CD4-positive, alpha-beta memory T cell (primary cell): ENCODE measurements at regions not wholly inside any gene's neighbourhood (a gene's known extent, or its start where the extent isn't known, plus 50 kb on each side); places are given as distances from the start of the nearest gene placed in this dataset.

Experiments
- CTCF ChIA-PET: fragments of 350-600 bp; sonication (Branson Sonifier 250); formaldehyde crosslinking; loops from one replicate; lab custom pipeline; 2021; ENCODE audit warnings: inconsistent platforms; ENCODE audit not compliant: partially characterized antibody; lab: Charles Lee
- POLR2A ChIA-PET: fragments of 350-600 bp; sonication (Branson Sonifier 250); formaldehyde crosslinking; loops from one replicate; lab custom pipeline; 2021; ENCODE audit not compliant: partially characterized antibody; lab: Charles Lee
- DNase-seq, 5 donors: peaks; one replicate each; pipeline versions ENCODE4 v3.0.0 to v3.0.0-alpha.2; 2020 to 2022; ENCODE audit warnings: mixed read lengths in 1 of 5
- H3K27ac ChIP-seq: one replicate; pipeline ENCODE4 v1.7.0; 2013; ENCODE audit warnings: low read depth, low read length
- H3K27me3 ChIP-seq: 2 replicates; pipeline ENCODE4 v1.7.0; 2013; ENCODE audit warnings: mild to moderate bottlenecking, low read length, moderate library complexity; ENCODE audit not compliant: insufficient read depth
- H3K36me3 ChIP-seq: 2 replicates; pipeline ENCODE4 v1.7.0; 2013; ENCODE audit warnings: mild to moderate bottlenecking, low read length, moderate library complexity; ENCODE audit not compliant: insufficient read depth
- H3K4me1 ChIP-seq: 2 replicates; pipeline ENCODE4 v1.7.0; 2013; ENCODE audit warnings: mild to moderate bottlenecking, low read length, moderate library complexity; ENCODE audit not compliant: insufficient read depth
- H3K4me3 ChIP-seq, 2 donors: one replicate each; pipeline ENCODE4 v1.7.0; 2013; ENCODE audit warnings: low read length in 2 of 2, mild to moderate bottlenecking in 1 of 2
- H3K9me3 ChIP-seq, 2 donors: one replicate each; pipeline ENCODE4 v1.7.0; 2013; ENCODE audit warnings: low read length in 2 of 2, control low read depth in 1 of 2; ENCODE audit not compliant: control insufficient read depth in 1 of 2
- H3K27ac Mint-ChIP-seq, 7 donors: one replicate each; pipeline ENCODE4 v1.8.0; 2020 to 2021; ENCODE audit warnings: mixed read lengths in 7 of 7, mild to moderate bottlenecking in 6 of 7, inconsistent platforms in 3 of 7, moderate library complexity in 3 of 7
- H3K27me3 Mint-ChIP-seq, 2 donors: one replicate each; pipeline ENCODE4 v1.8.0; 2020 to 2021; ENCODE audit warnings: mixed read lengths in 2 of 2
- H3K36me3 Mint-ChIP-seq, 2 donors: one replicate each; pipeline ENCODE4 v1.8.0; 2020 to 2021; ENCODE audit warnings: mixed read lengths in 2 of 2, inconsistent platforms in 1 of 2, mild to moderate bottlenecking in 1 of 2
- H3K4me1 Mint-ChIP-seq, 4 donors: one replicate each; pipeline ENCODE4 v1.8.0; 2020 to 2021; ENCODE audit warnings: mixed read lengths in 4 of 4, mild to moderate bottlenecking in 1 of 4
- H3K4me3 Mint-ChIP-seq, 8 donors: one replicate each; pipeline ENCODE4 v1.8.0; 2020 to 2021; ENCODE audit warnings: mixed read lengths in 8 of 8, mild to moderate bottlenecking in 7 of 8, moderate library complexity in 6 of 8, inconsistent platforms in 3 of 8
- H3K9me3 Mint-ChIP-seq, 8 donors: one replicate each; pipeline ENCODE4 v1.8.0; 2020 to 2021; ENCODE audit warnings: mixed read lengths in 8 of 8, mild to moderate bottlenecking in 5 of 8, inconsistent platforms in 3 of 8, moderate library complexity in 1 of 8
- intact Hi-C: fragments of 100-400 bp; cut with micrococcal nuclease; formaldehyde crosslinking; loops from one replicate; pipeline ENCODE4 v1.15.1; 2023

GRCh38 chr14:101383737-101384338 lies 177.5 kb upstream of the DIO3 start:
- no peaks in the 10 kb centered on the region for H3K27me3 ChIP-seq
- Mint-ChIP-seq H3K9me3 (peaks cover 8 to 37% (median 25%) of the 10 kb centered on the region in 8 donors), H3K27ac (no peak overlapping the region), H3K4me3 (no peak overlapping the region), H3K36me3 (peaks cover 4 to 5% of the 10 kb centered on the region in 2 donors), H3K4me1 (no peaks in the 10 kb centered on the region), H3K27me3 (peaks cover 0 to 1% of the 10 kb centered on the region in 2 donors)
- CTCF ChIA-PET, result no interaction called here
- intact Hi-C loops, result no loop called here
- POLR2A ChIA-PET, result no interaction called here
- no peak for DNase-seq
- H3K4me3 ChIP-seq, result no peak overlapping the region
- H3K27ac ChIP-seq, result no peak overlapping the region
- no peaks in the 10 kb centered on the region for H3K4me1 ChIP-seq
- no peaks in the 10 kb centered on the region for H3K36me3 ChIP-seq
- no peaks in the 10 kb centered on the region for H3K9me3 ChIP-seq

GRCh38 chr14:101394374-101394773 lies 166.9 kb upstream of the DIO3 start:
- Histone ChIP-seq H3K27me3 (peaks cover 5% of the 10 kb centered on the region), H3K4me3 (no peak overlapping the region), H3K9me3 (no peaks in the 10 kb centered on the region), H3K36me3 (no peaks in the 10 kb centered on the region), H3K4me1 (no peaks in the 10 kb centered on the region), H3K27ac (no peak overlapping the region)
- H3K36me3 Mint-ChIP-seq, result no peaks in the 10 kb centered on the region
- peak overlapping the region in 1 of 7 donors; percentile 43 for H3K27ac Mint-ChIP-seq
- no peak overlapping the region for H3K4me3 Mint-ChIP-seq
- peaks cover 0 to 20% (median 4%) of the 10 kb centered on the region in 8 donors for H3K9me3 Mint-ChIP-seq
- intact Hi-C loops, result no loop called here
- no peaks in the 10 kb centered on the region for H3K4me1 Mint-ChIP-seq
- ChIA-PET POLR2A (no interaction called here), CTCF (no interaction called here)
- peaks cover 36 to 40% of the 10 kb centered on the region in 2 donors for H3K27me3 Mint-ChIP-seq
- DNase-seq, result no peak

- Histone ChIP-seq H3K9me3 (no peaks in the 10 kb centered on the region), H3K27me3 (peaks cover 13% of the 10 kb centered on the region), H3K4me3 (no peak overlapping the region), H3K27ac (no peak overlapping the region), H3K36me3 (no peaks in the 10 kb centered on the region), H3K4me1 (no peaks in the 10 kb centered on the region)
- H3K27me3 Mint-ChIP-seq, result peaks cover 47 to 50% of the 10 kb centered on the region in 2 donors
- CTCF ChIA-PET, result no interaction called here
- POLR2A ChIA-PET, result no interaction called here
- no peak overlapping the region for H3K4me3 Mint-ChIP-seq
- peaks cover 0 to 20% (median 5%) of the 10 kb centered on the region in 8 donors for H3K9me3 Mint-ChIP-seq
- H3K36me3 Mint-ChIP-seq, result no peaks in the 10 kb centered on the region
- DNase-seq, result no peak
- no peak overlapping the region for H3K27ac Mint-ChIP-seq
- H3K4me1 Mint-ChIP-seq, result peaks cover 0 to under 1% (median 0%) of the 10 kb centered on the region in 4 donors
- intact Hi-C loops, result no loop called here
Observed at GRCh38 chr14:101395779-101396178, 165.5 kb upstream of the DIO3 start.

- intact Hi-C loops, result no loop called here
- H3K27me3 ChIP-seq, result peaks cover 17% of the 10 kb centered on the region
- Mint-ChIP-seq H3K4me3 (no peak overlapping the region), H3K27me3 (peaks cover 48 to 50% of the 10 kb centered on the region in 2 donors), H3K4me1 (peaks cover 0 to 5% (median 3%) of the 10 kb centered on the region in 4 donors), H3K9me3 (peaks cover 0 to 12% (median 4%) of the 10 kb centered on the region in 8 donors), H3K27ac (no peak overlapping the region), H3K36me3 (no peaks in the 10 kb centered on the region)
- DNase-seq, result no peak
- no peaks in the 10 kb centered on the region for H3K9me3 ChIP-seq
- CTCF ChIA-PET, result no interaction called here
- no peak overlapping the region for H3K4me3 ChIP-seq
- no peaks in the 10 kb centered on the region for H3K4me1 ChIP-seq
- no peak overlapping the region for H3K27ac ChIP-seq
- H3K36me3 ChIP-seq, result no peaks in the 10 kb centered on the region
- POLR2A ChIA-PET, result interaction anchor here (0.6 kb wide), 1 partner anchor 1677 kb away, joined by 4 read pairs; no protein-coding TSS in a partner anchor
Observed at GRCh38 chr14:101397206-101397605, 164.1 kb upstream of the DIO3 start.

GRCh38 chr14:101398011-101398410 lies 163.3 kb upstream of the DIO3 start:
- ChIA-PET CTCF (no interaction called here), POLR2A (interaction anchor here (0.6 kb wide), 1 partner anchor 1678 kb away, joined by 4 read pairs; no protein-coding TSS in a partner anchor)
- Mint-ChIP-seq H3K27me3 (peaks cover 48 to 52% of the 10 kb centered on the region in 2 donors), H3K9me3 (peaks cover 0 to 12% (median 3%) of the 10 kb centered on the region in 8 donors), H3K4me3 (no peak overlapping the region), H3K36me3 (no peaks in the 10 kb centered on the region), H3K4me1 (peaks cover 0 to 5% (median 3%) of the 10 kb centered on the region in 4 donors), H3K27ac (no peak overlapping the region)
- peaks cover 14% of the 10 kb centered on the region for H3K27me3 ChIP-seq
- H3K27ac ChIP-seq, result no peak overlapping the region
- H3K9me3 ChIP-seq, result no peaks in the 10 kb centered on the region
- DNase-seq, result no peak
- H3K4me3 ChIP-seq, result no peak overlapping the region
- no peaks in the 10 kb centered on the region for H3K36me3 ChIP-seq
- H3K4me1 ChIP-seq, result no peaks in the 10 kb centered on the region
- intact Hi-C loops, result no loop called here

GRCh38 chr14:101399737-101400517 lies 161.4 kb upstream of the DIO3 start:
- intact Hi-C loops, result no loop called here
- H3K27me3 ChIP-seq, result peaks cover 14% of the 10 kb centered on the region
- H3K36me3 ChIP-seq, result no peaks in the 10 kb centered on the region
- Mint-ChIP-seq H3K9me3 (peaks cover 0 to 4% (median 0%) of the 10 kb centered on the region in 8 donors), H3K27ac (no peak overlapping the region), H3K4me1 (peaks cover 0 to 5% (median 3%) of the 10 kb centered on the region in 4 donors), H3K27me3 (peaks cover 40 to 41% of the 10 kb centered on the region in 2 donors), H3K36me3 (no peaks in the 10 kb centered on the region), H3K4me3 (no peak overlapping the region)
- H3K4me3 ChIP-seq, result no peak overlapping the region
- POLR2A ChIA-PET, result no interaction called here
- H3K9me3 ChIP-seq, result no peaks in the 10 kb centered on the region
- no peak for DNase-seq
- CTCF ChIA-PET, result no interaction called here
- H3K27ac ChIP-seq, result no peak overlapping the region
- H3K4me1 ChIP-seq, result no peaks in the 10 kb centered on the region

- Mint-ChIP-seq H3K4me3 (no peak overlapping the region), H3K36me3 (no peaks in the 10 kb centered on the region), H3K4me1 (peaks cover 0 to 5% (median 3%) of the 10 kb centered on the region in 4 donors), H3K27ac (no peak overlapping the region), H3K9me3 (peaks cover 0 to 2% (median 0%) of the 10 kb centered on the region in 8 donors), H3K27me3 (peaks cover 32 to 35% of the 10 kb centered on the region in 2 donors)
- POLR2A ChIA-PET, result no interaction called here
- H3K36me3 ChIP-seq, result no peaks in the 10 kb centered on the region
- H3K27ac ChIP-seq, result no peak overlapping the region
- CTCF ChIA-PET, result no interaction called here
- H3K9me3 ChIP-seq, result no peaks in the 10 kb centered on the region
- intact Hi-C loops, result no loop called here
- no peak for DNase-seq
- H3K4me1 ChIP-seq, result no peaks in the 10 kb centered on the region
- H3K4me3 ChIP-seq, result no peak overlapping the region
- peaks cover 14% of the 10 kb centered on the region for H3K27me3 ChIP-seq
Observed at GRCh38 chr14:101400830-101401229, 160.5 kb upstream of the DIO3 start.
